ENCODE measurements at regions not wholly inside any gene's neighbourhood (a gene's known extent, or its start where the extent isn't known, plus 50 kb on each side); places are given as distances from the start of the nearest gene placed in this dataset.

GRCh38 chr11:131163613-131164012 lies 206.8 kb upstream of the NTM start:
- TF ChIP-seq CTCF (IDR thresholded peaks at IDR 0.05; ENCODE audit: borderline replicate concordance, extremely low read depth, low read length, poor library complexity, severe bottlenecking) = no peak
- no peak for TF ChIP-seq EZH2 (IDR thresholded peaks at IDR 0.05; ENCODE audit: borderline replicate concordance, low read depth, low read length, severe bottlenecking)
